GM03348 (cell line): ENCODE measurements at regions not wholly inside any gene's neighbourhood (a gene's known extent, or its start where the extent isn't known, plus 50 kb on each side); places are given as distances from the start of the nearest gene placed in this dataset.
A peak's percentile ranks its signal among the peaks of the same experiment; 100 is the strongest.
"Not testable (repeated sequence)": the region's sequence is repeated elsewhere in the genome, so short reads cannot be mapped to it uniquely, and the experiment has no call there.

Source experiments
- DNase-seq: peaks from one replicate; pipeline ENCODE4 v3.0.0; 2012; ENCODE audit warnings: low spot score

- DNase-seq = no peak
Observed at GRCh38 chr7:85714951-85715350, 528.1 kb upstream of the SEMA3D start.

GRCh38 chr7:85714043-85714578, 527.3 kb upstream of the SEMA3D start:
- DNase-seq = no peak

- no peak for DNase-seq
Observed at GRCh38 chr7:85713171-85713570, 526.3 kb upstream of the SEMA3D start.

GRCh38 chr7:85711894-85712293, 525.0 kb upstream of the SEMA3D start:
- no peak for DNase-seq

GRCh38 chr7:85710960-85711359, 524.1 kb upstream of the SEMA3D start:
- DNase-seq = no peak

GRCh38 chr7:85708221-85708620, 521.4 kb upstream of the SEMA3D start:
- DNase-seq = no peak

- DNase-seq = no peak
Observed at GRCh38 chr7:85705076-85705475, 518.2 kb upstream of the SEMA3D start.

- DNase-seq = no peak
Observed at GRCh38 chr7:85703251-85704010, 516.6 kb upstream of the SEMA3D start.

- DNase-seq = no peak
Observed at GRCh38 chr7:85702348-85702747, 515.5 kb upstream of the SEMA3D start.

GRCh38 chr7:85699482-85699881, 512.6 kb upstream of the SEMA3D start:
- no peak for DNase-seq

GRCh38 chr7:85695533-85695932, 508.7 kb upstream of the SEMA3D start:
- peak; percentile 8 for DNase-seq

GRCh38 chr7:85695041-85695440, 508.2 kb upstream of the SEMA3D start:
- DNase-seq = no peak

GRCh38 chr7:85693326-85693725, 506.5 kb upstream of the SEMA3D start:
- no peak for DNase-seq

GRCh38 chr7:85688712-85689111, 501.9 kb upstream of the SEMA3D start:
- DNase-seq = peak; percentile 15

- no peak for DNase-seq
Observed at GRCh38 chr7:85686401-85687181, 499.7 kb upstream of the SEMA3D start.

GRCh38 chr7:85685901-85686300, 499.0 kb upstream of the SEMA3D start:
- no peak for DNase-seq

- DNase-seq = peak; percentile 22
Observed at GRCh38 chr7:85682833-85683620, 496.2 kb upstream of the SEMA3D start.

GRCh38 chr7:85681241-85681640, 494.4 kb upstream of the SEMA3D start:
- no peak for DNase-seq

- not testable (repeated sequence) for DNase-seq
Observed at GRCh38 chr7:85675093-85675492, 488.2 kb upstream of the SEMA3D start.

- DNase-seq = peak; percentile 25
Observed at GRCh38 chr7:85673876-85674275, 487.0 kb upstream of the SEMA3D start.

- DNase-seq = no peak
Observed at GRCh38 chr7:85669225-85669624, 482.4 kb upstream of the SEMA3D start.

GRCh38 chr7:85664341-85664740, 477.5 kb upstream of the SEMA3D start:
- DNase-seq = no peak
